ENCODE measurements at regions not wholly inside any gene's neighbourhood (a gene's known extent, or its start where the extent isn't known, plus 50 kb on each side); places are given as distances from the start of the nearest gene placed in this dataset.

DNA sequence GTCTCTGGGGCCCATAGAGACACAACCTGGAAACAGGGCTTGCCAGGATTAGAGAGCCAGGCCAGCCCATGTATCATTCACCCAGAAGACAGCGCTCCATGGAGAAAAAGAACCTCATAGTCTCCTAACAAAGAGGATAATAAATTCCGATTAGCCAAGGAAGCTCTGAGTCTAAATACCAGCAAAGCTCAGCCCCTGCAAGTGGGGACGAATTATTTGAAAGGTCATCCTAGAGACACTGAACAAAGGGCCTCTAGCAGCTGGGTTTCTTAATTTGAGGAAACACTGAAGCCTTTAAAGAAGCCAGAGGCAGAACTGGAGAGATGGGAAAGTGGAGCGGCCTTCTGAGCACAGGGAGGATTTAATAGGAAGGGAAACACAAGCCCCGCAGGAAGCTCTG is 287.1 kb upstream of the ZNF462 start:
- FAIRE-seq, result no peak

DNA sequence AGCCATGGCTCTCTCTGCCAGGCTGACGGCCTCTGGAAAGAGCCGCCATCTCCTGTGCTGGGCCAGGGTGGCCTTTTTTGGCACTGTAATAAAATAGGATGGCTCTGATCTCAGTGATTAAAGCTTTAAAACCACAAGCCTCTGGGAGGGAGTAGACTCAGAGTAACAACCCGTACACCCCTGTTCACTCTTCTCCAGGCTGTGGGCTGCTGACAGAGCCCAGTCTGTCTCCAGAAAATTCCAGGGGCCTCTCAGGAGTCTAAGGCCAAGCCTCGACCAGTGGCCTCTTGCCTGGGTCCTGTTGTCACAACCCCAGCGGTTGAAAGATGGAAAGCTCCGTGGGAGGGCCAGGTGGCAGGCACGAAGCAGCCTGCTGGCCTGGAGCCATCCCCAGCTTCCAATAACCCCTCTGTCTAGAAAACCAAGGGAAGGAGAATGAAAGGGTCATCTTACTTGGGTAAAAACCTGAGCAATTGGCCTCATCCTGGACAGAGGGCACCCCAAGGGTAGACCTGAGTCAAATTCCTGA is 286.7 kb upstream of the ZNF462 start:
- FAIRE-seq, result no peak

DNA sequence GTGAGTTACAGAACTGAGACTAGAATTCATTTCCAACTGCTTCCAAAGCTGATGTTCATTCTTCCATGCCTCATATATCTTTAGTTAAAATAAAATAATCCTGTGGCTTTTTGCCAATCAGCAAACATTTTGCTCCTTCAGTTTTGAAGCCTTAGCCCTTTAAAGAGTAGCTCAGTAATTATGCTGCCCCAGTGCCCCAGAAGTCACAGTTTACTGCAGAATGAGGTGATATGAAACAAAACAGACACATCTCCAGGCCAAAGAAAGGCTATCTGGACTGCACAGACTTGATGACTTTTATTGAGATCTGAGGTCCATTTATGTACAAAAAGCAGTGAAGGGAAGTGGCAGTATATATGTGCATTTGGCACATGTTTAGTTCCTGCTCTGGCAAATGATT is 285.8 kb upstream of the ZNF462 start:
- no peak for FAIRE-seq

GRCh38 chr9:106580546-106580945 is 282.4 kb upstream of the ZNF462 start:
- no peak for FAIRE-seq

DNA sequence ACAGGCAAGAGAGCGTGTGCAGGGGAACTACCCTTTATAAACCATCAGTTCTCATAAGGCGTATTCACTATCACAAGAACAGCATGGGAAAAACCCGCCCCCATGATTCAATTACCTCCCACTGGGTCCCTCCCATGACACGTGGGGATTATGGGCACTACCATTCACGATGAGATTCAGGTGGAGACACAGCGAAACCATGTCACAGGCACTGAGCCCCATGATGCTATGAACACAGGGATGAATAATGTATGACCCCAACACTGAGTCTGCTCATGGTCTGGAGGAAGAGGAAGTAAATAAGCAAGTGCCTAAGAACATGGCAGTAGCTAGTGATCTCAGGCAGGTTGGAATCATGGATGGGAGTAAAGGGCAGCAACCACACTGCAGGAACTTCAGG is 281.0 kb upstream of the ZNF462 start:
- no peak for FAIRE-seq

GRCh38 chr9:106583751-106584150 is 279.2 kb upstream of the ZNF462 start:
- no peak for FAIRE-seq

DNA sequence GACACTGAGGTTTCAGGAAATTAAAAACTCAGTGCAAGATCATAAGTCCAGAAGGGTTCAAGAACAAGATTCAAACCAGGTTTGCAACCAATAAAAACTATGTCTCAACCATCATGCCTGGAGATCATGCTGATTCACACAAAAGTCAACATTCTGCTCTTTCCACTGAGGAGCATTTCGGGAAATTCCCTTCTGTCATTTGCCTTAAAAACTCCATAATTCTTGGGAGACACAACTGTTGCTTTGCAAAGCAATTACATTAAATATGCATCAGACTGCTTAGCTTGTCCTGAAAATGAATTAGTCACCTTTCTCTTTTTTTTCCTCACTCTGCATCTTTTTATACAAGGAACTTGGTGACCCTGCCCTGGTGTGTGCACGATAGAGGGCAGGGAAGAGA is 275.9 kb upstream of the ZNF462 start:
- FAIRE-seq, result no peak

DNA sequence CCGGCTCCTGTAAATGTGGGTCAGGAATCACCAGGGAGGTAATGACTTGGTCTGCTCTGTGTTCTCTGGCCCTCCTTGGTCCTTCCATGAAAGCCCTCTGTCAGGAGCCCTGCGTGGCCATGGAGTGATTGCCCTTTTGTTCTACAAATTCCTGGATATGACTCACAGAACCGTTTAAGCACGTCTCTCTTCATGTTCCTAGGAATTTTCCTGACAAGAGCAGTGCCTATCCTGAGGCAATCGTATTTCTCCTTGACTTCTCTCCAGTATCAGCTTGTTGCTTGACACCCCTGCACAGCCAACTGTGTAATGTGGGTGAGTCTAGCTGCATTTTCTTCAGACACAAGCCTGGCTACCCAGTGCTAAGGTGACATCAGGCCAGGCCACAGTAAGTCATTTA is 274.3 kb upstream of the ZNF462 start:
- FAIRE-seq, result no peak

DNA sequence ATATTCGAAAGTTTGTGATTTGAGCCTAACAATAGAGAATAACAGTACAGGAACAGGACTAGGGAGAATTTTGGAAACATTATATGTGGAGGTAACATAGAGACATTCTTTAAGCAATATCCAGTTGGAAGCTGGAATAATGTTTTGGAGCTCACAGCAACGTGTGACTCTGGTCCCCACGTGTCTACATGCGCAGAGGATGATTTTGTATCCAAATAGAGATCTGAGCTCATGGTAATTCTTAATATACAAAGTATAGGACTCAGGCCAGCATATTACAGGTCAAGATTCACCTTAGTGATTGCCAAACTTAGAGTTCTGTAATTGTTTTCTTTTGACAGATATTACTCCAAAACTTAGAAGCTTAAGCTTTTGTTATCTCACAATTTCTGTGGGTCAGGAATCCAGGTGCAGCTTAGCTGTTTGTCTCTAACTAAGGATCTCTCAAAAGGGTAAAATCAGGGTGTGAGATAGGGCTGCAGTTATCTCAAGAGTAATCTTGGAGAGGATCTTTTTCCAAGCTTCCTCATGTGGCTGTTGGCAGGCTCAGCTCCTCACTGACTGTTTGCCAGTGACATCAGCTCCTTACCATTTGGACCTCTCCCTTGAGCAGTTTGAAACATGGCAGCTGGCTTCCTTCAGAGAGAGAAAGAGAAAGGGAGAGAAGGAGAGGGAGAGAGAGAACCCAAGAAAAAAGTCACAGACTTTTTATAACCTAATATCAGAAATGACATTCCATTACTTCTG is 272.0 kb upstream of the ZNF462 start:
- no peak for FAIRE-seq

- FAIRE-seq, result no peak
Measured at GRCh38 chr9:106593201-106593600, 269.8 kb upstream of the ZNF462 start.

- FAIRE-seq, result no peak
Measured at GRCh38 chr9:106596984-106597383, 266.0 kb upstream of the ZNF462 start.

- no peak for FAIRE-seq
Measured at GRCh38 chr9:106600955-106601560, 261.9 kb upstream of the ZNF462 start.

DNA sequence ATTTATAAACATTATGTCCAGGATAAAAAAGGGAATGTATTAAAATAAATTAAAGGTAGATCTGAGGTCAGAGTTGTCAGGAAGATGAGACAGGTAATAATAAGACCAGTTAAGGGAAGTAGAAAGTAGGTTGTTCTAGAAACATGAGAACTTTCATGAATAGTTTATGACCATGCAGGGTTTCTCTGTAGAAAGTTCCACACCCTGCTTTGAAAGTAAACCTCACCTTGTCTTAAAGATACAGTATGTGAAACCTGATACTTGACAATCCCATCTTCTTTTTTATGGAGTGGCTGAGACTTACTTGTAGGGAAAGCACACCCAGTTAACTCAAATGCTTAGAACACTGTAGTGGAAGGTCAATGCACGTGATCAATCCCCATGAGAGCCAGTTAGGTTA is 260.6 kb upstream of the ZNF462 start:
- FAIRE-seq, result no peak

- FAIRE-seq, result no peak
Measured at GRCh38 chr9:106613250-106613737, 249.7 kb upstream of the ZNF462 start.

- FAIRE-seq, result no peak
Measured at GRCh38 chr9:106615118-106615889, 247.7 kb upstream of the ZNF462 start.

- no peak for FAIRE-seq
Measured at GRCh38 chr9:106616026-106616425, 246.9 kb upstream of the ZNF462 start.

DNA sequence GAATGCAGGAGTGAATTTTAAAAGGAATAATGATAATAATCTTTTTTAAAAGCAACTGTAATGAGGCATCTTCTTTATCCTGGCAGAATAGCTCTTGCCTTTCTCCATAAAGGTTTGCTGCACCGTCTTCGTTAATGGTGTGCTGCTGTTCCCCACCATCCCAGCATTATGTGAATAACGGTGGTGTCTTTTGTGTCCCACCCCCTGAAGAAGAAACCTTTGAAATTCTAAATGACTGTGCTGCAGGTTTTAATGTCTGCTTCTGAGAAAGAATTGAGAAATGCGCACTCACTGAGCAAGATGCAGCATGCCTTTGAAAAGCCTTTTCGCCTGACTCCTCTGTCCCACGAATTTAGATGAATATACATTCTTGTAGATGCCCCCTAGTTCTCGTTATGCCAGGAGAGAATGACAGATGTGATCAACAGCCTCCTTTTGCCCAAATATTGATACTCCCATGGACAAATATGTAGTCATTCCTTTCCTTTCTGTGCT is 246.1 kb upstream of the ZNF462 start:
- no peak for FAIRE-seq

DNA sequence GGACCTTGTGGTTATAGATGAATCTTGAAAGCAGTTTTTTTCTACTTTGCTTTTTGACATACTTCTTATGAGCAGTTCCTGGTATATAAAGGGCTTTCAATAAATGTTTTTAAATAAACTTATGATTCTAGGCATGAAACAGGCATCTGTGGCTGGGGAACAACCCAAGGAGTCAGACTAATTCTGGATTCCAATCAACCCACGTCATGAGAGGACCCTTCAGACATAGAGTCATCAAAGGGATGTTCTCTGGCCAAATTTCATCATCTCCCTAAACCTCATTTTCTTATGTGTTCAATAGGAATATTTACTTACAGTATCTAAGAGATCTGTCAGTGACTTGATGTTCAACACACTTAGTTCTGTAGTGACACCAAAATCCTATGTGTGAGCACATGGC is 243.8 kb upstream of the ZNF462 start:
- no peak for FAIRE-seq

- no peak for FAIRE-seq
Measured at GRCh38 chr9:106620081-106620480, 242.9 kb upstream of the ZNF462 start.

DNA sequence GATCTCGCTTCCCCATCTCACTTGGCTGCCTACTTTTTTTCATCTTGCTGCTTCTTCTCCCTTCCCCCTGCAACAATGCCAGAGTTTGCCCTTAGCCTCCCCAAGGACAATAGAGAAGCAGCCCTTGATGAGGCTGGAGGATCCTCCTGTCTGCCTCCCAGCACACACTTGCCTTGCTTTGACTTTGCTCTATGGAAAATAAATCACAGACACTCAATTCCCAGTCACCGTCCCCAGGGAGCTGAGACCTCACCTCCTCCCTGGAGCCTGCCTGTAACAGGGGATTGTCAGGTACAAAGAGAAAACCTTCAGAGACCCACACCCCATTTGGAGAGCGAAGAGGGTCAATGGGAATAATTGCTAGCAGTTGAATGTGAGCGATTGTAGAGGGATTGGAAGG is 242.1 kb upstream of the ZNF462 start:
- no peak for FAIRE-seq

DNA sequence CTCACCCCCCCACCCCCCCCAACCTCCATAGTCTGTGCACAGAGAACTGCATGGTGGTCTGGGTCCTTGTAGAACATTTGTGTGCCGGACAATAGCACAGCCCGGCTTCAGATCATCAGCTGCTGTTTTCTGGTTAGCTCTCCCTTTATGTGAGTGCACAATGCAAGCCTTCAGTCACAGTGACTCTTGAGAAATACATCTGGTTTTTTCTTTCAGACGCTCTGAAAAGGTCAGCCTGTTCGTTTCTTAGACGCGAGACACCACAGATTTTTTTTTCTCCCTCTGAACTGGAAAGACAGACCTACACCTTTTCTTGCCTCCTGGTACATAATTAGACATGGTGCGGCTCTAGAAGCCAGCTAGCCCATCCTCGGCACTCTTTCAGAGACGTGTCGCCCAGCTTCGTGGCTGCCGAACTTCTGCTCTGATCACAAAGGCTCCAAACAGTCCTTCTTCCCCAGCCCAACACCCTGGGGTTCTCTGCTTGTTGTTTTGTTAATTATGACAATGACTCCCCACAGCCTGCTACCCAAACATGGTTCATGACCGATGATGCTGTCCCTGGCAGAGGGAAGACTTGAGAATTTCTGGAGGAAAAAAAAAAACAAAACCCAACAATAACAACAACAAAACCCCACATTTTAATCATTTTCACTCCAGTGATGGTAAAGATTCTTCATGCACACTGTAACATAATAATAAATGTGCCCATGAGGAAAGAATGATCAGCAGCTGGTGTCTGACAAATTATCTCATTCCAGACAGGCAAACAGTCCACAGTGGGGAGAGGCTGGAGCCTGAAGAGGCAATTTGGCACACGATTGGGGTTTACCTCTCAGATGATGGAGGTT is 241.4 kb upstream of the ZNF462 start:
- FAIRE-seq, result no peak

DNA sequence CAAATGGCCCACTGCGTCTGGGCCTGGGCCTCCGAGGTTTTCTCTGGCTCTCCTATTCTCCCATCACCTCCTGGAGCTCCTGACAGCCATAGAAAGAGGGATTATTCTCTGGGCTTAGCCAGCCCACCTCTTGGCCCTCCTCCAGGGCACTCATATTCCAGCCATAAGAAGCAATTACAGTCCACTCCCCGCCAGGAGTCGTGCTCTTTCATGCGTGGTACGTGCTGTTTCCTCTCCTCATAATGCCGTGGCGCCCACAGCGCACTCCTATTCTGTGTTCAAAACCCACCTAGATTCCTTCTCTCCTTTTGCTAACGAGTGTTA is 240.8 kb upstream of the ZNF462 start:
- FAIRE-seq, result no peak

DNA sequence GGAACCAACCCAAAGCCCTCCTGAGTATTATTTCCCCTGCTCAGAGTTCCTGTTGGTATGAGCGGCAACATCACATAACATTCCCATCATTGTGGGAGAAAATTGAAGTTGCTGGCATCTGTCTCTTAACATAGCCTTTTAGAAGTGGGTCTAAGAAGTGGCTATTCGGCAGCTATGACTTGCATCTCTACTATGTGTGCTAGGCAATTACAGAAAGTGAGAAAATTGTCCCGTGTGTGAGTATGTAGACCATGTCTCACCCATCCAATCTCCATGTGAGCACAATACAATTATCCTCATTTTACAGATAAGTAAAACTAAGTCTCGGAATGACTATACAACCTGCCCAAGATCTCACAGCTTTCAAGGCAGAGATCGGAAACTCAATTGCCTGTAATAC is 239.4 kb upstream of the ZNF462 start:
- FAIRE-seq, result no peak

Measured in A204.1 (cell line).